GM12878 (cell line): ENCODE measurements at regions not wholly inside any gene's neighbourhood (a gene's known extent, or its start where the extent isn't known, plus 50 kb on each side); places are given as distances from the start of the nearest gene placed in this dataset.

Source experiments
- ATAC-seq: fragments of 200-7000 bp; cut with Tn5 transposase; 3 replicates; pipeline ENCODE4 v1.9.1; 2020; ENCODE audit warnings: mild to moderate bottlenecking, moderate library complexity
- BruUV-seq: library from RNA; stranded (reverse); fragments of 400-500 nt; replicated peaks from 2 replicates; lab custom pipeline; 2021; lab: Mats Ljungman, UMichigan
- CTCF ChIA-PET: fragments of 300-600 bp; sonication (Branson Sonifier 250); formaldehyde crosslinking; extraction: SDS; loops from one replicate; lab custom pipeline; 2021; ENCODE audit warnings: inconsistent platforms; lab: Yijun Ruan, JAX
- POLR2A ChIA-PET: fragments of 350-600 bp; formaldehyde crosslinking; extraction: SDS; loops from one replicate; lab custom pipeline; 2021; ENCODE audit warnings: inconsistent platforms; lab: Charles Lee
- RAD21 ChIA-PET: fragments of 300-600 bp; sonication (Branson Sonifier 250); formaldehyde crosslinking; loops from one replicate; lab custom pipeline; 2023; ENCODE audit warnings: antibody characterized with exemption; ENCODE audit not compliant: unreplicated experiment; lab: Charles Lee
- SMC1A ChIA-PET: fragments of 300-600 bp; sonication (Branson Sonifier 250); formaldehyde crosslinking; loops from one replicate; lab custom pipeline; 2023; ENCODE audit not compliant: unreplicated experiment, uncharacterized antibody; lab: Charles Lee
- DNase-seq: peaks from one replicate; pipeline ENCODE4 v3.0.0-alpha.2; 2011; ENCODE audit warnings: low read depth, low spot score
- FAIRE-seq: peaks from 3 replicates; lab custom pipeline; 2011; peaks lifted over from hg19 to GRCh38; lab: Jason Lieb, UNC
- H2AFZ ChIP-seq: 2 replicates; pipeline ENCODE4 v1.6.0; 2011; ENCODE audit warnings: low read depth, low read length, control low read depth; ENCODE audit not compliant: control insufficient read depth
- H3K27ac ChIP-seq: 2 replicates; pipeline ENCODE4 v1.5.1; 2011; ENCODE audit warnings: control low read depth; ENCODE audit not compliant: control insufficient read depth, insufficient read depth
- H3K27me3 ChIP-seq, 2 experiments: replicated peaks in 1 of 2; 2 replicates each; pipeline versions ENCODE4 v1.6.0 to v1.6.1; 2011; ENCODE audit warnings: low read length in 1 of 2; ENCODE audit not compliant: control insufficient read depth in 2 of 2, insufficient read depth in 2 of 2
- H3K36me3 ChIP-seq, 2 experiments: 2 replicates each; pipeline ENCODE4 v1.5.1; 2011; ENCODE audit warnings: low read length in 1 of 2; ENCODE audit not compliant: control insufficient read depth in 2 of 2, insufficient read depth in 2 of 2
- H3K4me1 ChIP-seq: 2 replicates; pipeline ENCODE4 v1.6.1; 2011; ENCODE audit warnings: mild to moderate bottlenecking, low read length, moderate library complexity, mixed read lengths; ENCODE audit not compliant: control insufficient read depth, insufficient read depth
- H3K4me2 ChIP-seq: 2 replicates; pipeline ENCODE4 v1.6.0; 2011; ENCODE audit warnings: control low read depth; ENCODE audit not compliant: control insufficient read depth, insufficient read depth
- H3K4me3 ChIP-seq: fragments of 200-600 bp; sonication (generic); 2 replicates; pipeline ENCODE4 v1.5.1; 2016
- H3K79me2 ChIP-seq: 2 replicates; pipeline ENCODE4 v1.6.0; 2011; ENCODE audit warnings: low read length; ENCODE audit not compliant: control insufficient read depth, insufficient read depth
- H3K9ac ChIP-seq: 2 replicates; pipeline ENCODE4 v1.8.0; 2011; ENCODE audit warnings: low read length, control low read depth, mixed read lengths; ENCODE audit not compliant: control insufficient read depth, insufficient read depth
- H3K9me3 ChIP-seq: replicated peaks from 3 replicates; pipeline ENCODE4 v1.5.1; 2011; ENCODE audit warnings: mild to moderate bottlenecking, low read length; ENCODE audit not compliant: control insufficient read depth, insufficient read depth
- H4K20me1 ChIP-seq: 2 replicates; pipeline ENCODE4 v1.6.0; 2011; ENCODE audit not compliant: control insufficient read depth, insufficient read depth
- PRDM15 ChIP-seq: fragments of 450-650 bp; formaldehyde crosslinking; IDR thresholded peaks from 2 replicates; pipeline ENCODE4 v1.4.0; 2020; ENCODE audit warnings: mild to moderate bottlenecking, moderate library complexity
- ZBTB11 ChIP-seq: fragments of 450-650 bp; formaldehyde crosslinking; IDR thresholded peaks from 2 replicates; pipeline ENCODE4 v1.5.0; 2022; ENCODE audit warnings: mild to moderate bottlenecking, missing genetic modification characterization
- WGBS: methylation state at CpG from one replicate; pipeline ENCODE4 v1.1.6; 2016; ENCODE audit warnings: low lambda C conversion rate; ENCODE audit not compliant: insufficient replicate concordance, insufficient coverage; ENCODE audit errors: missing lambda C conversion rate; 5-methylcytosine and 5-hydroxymethylcytosine counted together
- in situ Hi-C: fragments of 300-500 bp; cut with MboI; formaldehyde crosslinking; loops from 9 replicates; pipeline ENCODE4 v1.14.3; 2018; ENCODE audit warnings: mixed read lengths
- intact Hi-C: fragments of 100-400 bp; cut with micrococcal nuclease; formaldehyde crosslinking; loops from one replicate; pipeline ENCODE4 v1.14.2; 2022; ENCODE audit not compliant: unreplicated experiment

GRCh38 chr6:2508071-2508470 is 242.7 kb downstream of the MYLK4 start:
- no peak overlapping the region for H3K27ac ChIP-seq
- no peaks in the 10 kb centered on the region for H3K79me2 ChIP-seq
- H4K20me1 ChIP-seq: no peaks in the 10 kb centered on the region
- no peak overlapping the region for H3K4me3 ChIP-seq
- no peaks in the 10 kb centered on the region; the same call in 2 of the 3 replicates for H3K9me3 ChIP-seq
- DNase-seq (no peak), ATAC-seq (no peak), FAIRE-seq (no peak)
- ChIA-PET POLR2A (no interaction called here), CTCF (no interaction called here), SMC1A (no interaction called here), RAD21 (no interaction called here)
- intact Hi-C loops (no loop called here), in situ Hi-C loops (no loop called here)
- TF ChIP-seq ZBTB11: no peak
- no peak for TF ChIP-seq PRDM15 (CRISPR knock-in tag)
- 15% methylated on average over 3 of the region's 3 CpGs for WGBS
- H3K36me3 ChIP-seq: no peaks in the 10 kb centered on the region
- no peak overlapping the region for H3K4me2 ChIP-seq
- BruUV-seq: no TSS peak
- no peak overlapping the region for H3K9ac ChIP-seq
- H2AFZ ChIP-seq: no peak overlapping the region
- peaks cover 0 to 1% of the 10 kb centered on the region in 2 experiments; a peak in 2 of 4 replicates for H3K27me3 ChIP-seq
- H3K4me1 ChIP-seq: no peaks in the 10 kb centered on the region
